OCI-LY7 (cell line): ENCODE measurements at regions not wholly inside any gene's neighbourhood (a gene's known extent, or its start where the extent isn't known, plus 50 kb on each side); places are given as distances from the start of the nearest gene placed in this dataset.

Source experiments
- EZH2phosphoT487 ChIP-seq: fragments of 200-600 bp; sonication (generic); IDR thresholded peaks from 2 replicates; pipeline ENCODE4 v1.6.1; 2018; ENCODE audit warnings: low read depth, borderline replicate concordance, mild to moderate bottlenecking, mixed run types, antibody characterized with exemption, low read length, moderate library complexity, mixed read lengths
- TF ChIP-seq, protein P1 (sequence below): fragments of 200-600 bp; sonication (generic); conservative IDR thresholded peaks from 2 replicates; pipeline ENCODE4 v1.5.1; 2014; ENCODE audit warnings: mild to moderate bottlenecking, antibody characterized with exemption, low read length, moderate library complexity, mixed read lengths

- TF ChIP-seq, protein P1, sequence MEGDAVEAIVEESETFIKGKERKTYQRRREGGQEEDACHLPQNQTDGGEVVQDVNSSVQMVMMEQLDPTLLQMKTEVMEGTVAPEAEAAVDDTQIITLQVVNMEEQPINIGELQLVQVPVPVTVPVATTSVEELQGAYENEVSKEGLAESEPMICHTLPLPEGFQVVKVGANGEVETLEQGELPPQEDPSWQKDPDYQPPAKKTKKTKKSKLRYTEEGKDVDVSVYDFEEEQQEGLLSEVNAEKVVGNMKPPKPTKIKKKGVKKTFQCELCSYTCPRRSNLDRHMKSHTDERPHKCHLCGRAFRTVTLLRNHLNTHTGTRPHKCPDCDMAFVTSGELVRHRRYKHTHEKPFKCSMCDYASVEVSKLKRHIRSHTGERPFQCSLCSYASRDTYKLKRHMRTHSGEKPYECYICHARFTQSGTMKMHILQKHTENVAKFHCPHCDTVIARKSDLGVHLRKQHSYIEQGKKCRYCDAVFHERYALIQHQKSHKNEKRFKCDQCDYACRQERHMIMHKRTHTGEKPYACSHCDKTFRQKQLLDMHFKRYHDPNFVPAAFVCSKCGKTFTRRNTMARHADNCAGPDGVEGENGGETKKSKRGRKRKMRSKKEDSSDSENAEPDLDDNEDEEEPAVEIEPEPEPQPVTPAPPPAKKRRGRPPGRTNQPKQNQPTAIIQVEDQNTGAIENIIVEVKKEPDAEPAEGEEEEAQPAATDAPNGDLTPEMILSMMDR = no peak
- TF ChIP-seq EZH2phosphoT487 = no peak
Observed at GRCh38 chr6:62445521-62445920, 159.5 kb upstream of the KHDRBS2 start.
